Thyroid gland (tissue), 4 donors: ENCODE measurements at regions not wholly inside any gene's neighbourhood (a gene's known extent, or its start where the extent isn't known, plus 50 kb on each side); places are given as distances from the start of the nearest gene placed in this dataset.

Experiments
- POLR2A ChIP-seq, 2 donors: fragments of 450-650 bp; IDR thresholded peaks; one replicate each; pipeline ENCODE4 v1.6.1; 2017; ENCODE audit warnings: antibody characterized with exemption in 2 of 2, mild to moderate bottlenecking in 2 of 2, moderate library complexity in 1 of 2
- TF ChIP-seq, protein P1 (sequence below), 6 experiments: fragments of 200-600 bp in 3 of 6; fragments of 450-650 bp in 3 of 6; sonication (generic) in 3 of 6; IDR thresholded peaks; one replicate each; pipeline ENCODE4 v1.5.1; 2016 to 2019; ENCODE audit warnings: antibody characterized with exemption in 6 of 6, mild to moderate bottlenecking in 2 of 6, inconsistent platforms in 1 of 6, moderate library complexity in 1 of 6

DNA sequence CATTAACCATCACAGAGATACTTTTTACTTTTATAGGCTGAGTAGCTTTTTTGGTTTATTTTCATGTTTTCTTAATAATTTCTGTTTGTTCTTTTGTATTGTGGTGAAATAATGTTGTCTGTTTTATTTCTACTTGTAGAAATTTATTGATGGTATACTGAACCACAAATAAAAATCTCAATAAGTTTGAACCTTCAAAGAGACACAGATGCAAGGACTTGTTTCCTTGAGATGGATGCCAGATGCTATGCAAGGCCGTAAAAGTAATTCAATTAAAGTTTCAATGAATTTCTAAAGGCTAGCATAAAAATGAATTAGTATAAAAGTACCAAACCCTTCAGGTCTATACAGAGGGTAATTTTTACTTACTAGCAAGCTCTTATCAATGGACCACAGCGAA lies 873.5 kb downstream of the TTLL7 start:
- TF ChIP-seq, protein P1, sequence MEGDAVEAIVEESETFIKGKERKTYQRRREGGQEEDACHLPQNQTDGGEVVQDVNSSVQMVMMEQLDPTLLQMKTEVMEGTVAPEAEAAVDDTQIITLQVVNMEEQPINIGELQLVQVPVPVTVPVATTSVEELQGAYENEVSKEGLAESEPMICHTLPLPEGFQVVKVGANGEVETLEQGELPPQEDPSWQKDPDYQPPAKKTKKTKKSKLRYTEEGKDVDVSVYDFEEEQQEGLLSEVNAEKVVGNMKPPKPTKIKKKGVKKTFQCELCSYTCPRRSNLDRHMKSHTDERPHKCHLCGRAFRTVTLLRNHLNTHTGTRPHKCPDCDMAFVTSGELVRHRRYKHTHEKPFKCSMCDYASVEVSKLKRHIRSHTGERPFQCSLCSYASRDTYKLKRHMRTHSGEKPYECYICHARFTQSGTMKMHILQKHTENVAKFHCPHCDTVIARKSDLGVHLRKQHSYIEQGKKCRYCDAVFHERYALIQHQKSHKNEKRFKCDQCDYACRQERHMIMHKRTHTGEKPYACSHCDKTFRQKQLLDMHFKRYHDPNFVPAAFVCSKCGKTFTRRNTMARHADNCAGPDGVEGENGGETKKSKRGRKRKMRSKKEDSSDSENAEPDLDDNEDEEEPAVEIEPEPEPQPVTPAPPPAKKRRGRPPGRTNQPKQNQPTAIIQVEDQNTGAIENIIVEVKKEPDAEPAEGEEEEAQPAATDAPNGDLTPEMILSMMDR (IDR thresholded peaks at IDR 0.05): no peak
- no peak for TF ChIP-seq POLR2A (IDR thresholded peaks at IDR 0.05)
